ENCODE measurements at regions not wholly inside any gene's neighbourhood (a gene's known extent, or its start where the extent isn't known, plus 50 kb on each side); places are given as distances from the start of the nearest gene placed in this dataset.

GRCh38 chr4:111398906-111399330 is 746.3 kb upstream of the FAM241A start:
- no peak for TF ChIP-seq CTCF (IDR thresholded peaks at IDR 0.05)
- TF ChIP-seq POLR2A (IDR thresholded peaks at IDR 0.05) = no peak
